ENCODE measurements at regions not wholly inside any gene's neighbourhood (a gene's known extent, or its start where the extent isn't known, plus 50 kb on each side); places are given as distances from the start of the nearest gene placed in this dataset.

- TF ChIP-seq REST (IDR thresholded peaks at IDR 0.05; ENCODE audit: insufficient read depth in 1 of 2, low read depth in 2 of 2, low read length in 2 of 2) (no peak), FOXP2 (optimal IDR thresholded peaks at IDR 0.05; ENCODE audit: borderline replicate concordance, extremely low read depth, extremely low read length, insufficient read depth) (no peak), POLR2AphosphoS5 (IDR thresholded peaks at IDR 0.05; ENCODE audit: low read depth, low read length) (no peak), SIN3A (IDR thresholded peaks at IDR 0.05; ENCODE audit: borderline replicate concordance, insufficient read depth, low read length) (no peak), TAF1 (IDR thresholded peaks at IDR 0.05; ENCODE audit: borderline replicate concordance, insufficient read depth, low read length) (no peak)
These were observed 1279.1 kb downstream of the NCAM2 start for GRCh38 chr21:22277341-22277740.

GRCh38 chr21:22278366-22278765 is 1280.2 kb downstream of the NCAM2 start:
- TF ChIP-seq SIN3A (IDR thresholded peaks at IDR 0.05; ENCODE audit: borderline replicate concordance, insufficient read depth, low read length) = no peak
- no peak for TF ChIP-seq REST (IDR thresholded peaks at IDR 0.05; ENCODE audit: insufficient read depth in 1 of 2, low read depth in 2 of 2, low read length in 2 of 2)
- no peak for TF ChIP-seq FOXP2 (optimal IDR thresholded peaks at IDR 0.05; ENCODE audit: borderline replicate concordance, extremely low read depth, extremely low read length, insufficient read depth)
- no peak for TF ChIP-seq POLR2AphosphoS5 (IDR thresholded peaks at IDR 0.05; ENCODE audit: low read depth, low read length)
- no peak for TF ChIP-seq TAF1 (IDR thresholded peaks at IDR 0.05; ENCODE audit: borderline replicate concordance, insufficient read depth, low read length)

GRCh38 chr21:22280851-22281250 is 1282.6 kb downstream of the NCAM2 start:
- TF ChIP-seq REST (IDR thresholded peaks at IDR 0.05; ENCODE audit: insufficient read depth in 1 of 2, low read depth in 2 of 2, low read length in 2 of 2) (no peak), TAF1 (IDR thresholded peaks at IDR 0.05; ENCODE audit: borderline replicate concordance, insufficient read depth, low read length) (no peak), SIN3A (IDR thresholded peaks at IDR 0.05; ENCODE audit: borderline replicate concordance, insufficient read depth, low read length) (no peak), POLR2AphosphoS5 (IDR thresholded peaks at IDR 0.05; ENCODE audit: low read depth, low read length) (no peak), FOXP2 (optimal IDR thresholded peaks at IDR 0.05; ENCODE audit: borderline replicate concordance, extremely low read depth, extremely low read length, insufficient read depth) (no peak)

GRCh38 chr21:22288885-22289499 is 1290.8 kb downstream of the NCAM2 start:
- TF ChIP-seq SIN3A (IDR thresholded peaks at IDR 0.05; ENCODE audit: borderline replicate concordance, insufficient read depth, low read length) (no peak), FOXP2 (optimal IDR thresholded peaks at IDR 0.05; ENCODE audit: borderline replicate concordance, extremely low read depth, extremely low read length, insufficient read depth) (no peak), POLR2AphosphoS5 (IDR thresholded peaks at IDR 0.05; ENCODE audit: low read depth, low read length) (no peak), REST (IDR thresholded peaks at IDR 0.05; ENCODE audit: insufficient read depth in 1 of 2, low read depth in 2 of 2, low read length in 2 of 2) (no peak), TAF1 (IDR thresholded peaks at IDR 0.05; ENCODE audit: borderline replicate concordance, insufficient read depth, low read length) (no peak)
